ENCODE measurements at regions not wholly inside any gene's neighbourhood (a gene's known extent, or its start where the extent isn't known, plus 50 kb on each side); places are given as distances from the start of the nearest gene placed in this dataset.

DNA sequence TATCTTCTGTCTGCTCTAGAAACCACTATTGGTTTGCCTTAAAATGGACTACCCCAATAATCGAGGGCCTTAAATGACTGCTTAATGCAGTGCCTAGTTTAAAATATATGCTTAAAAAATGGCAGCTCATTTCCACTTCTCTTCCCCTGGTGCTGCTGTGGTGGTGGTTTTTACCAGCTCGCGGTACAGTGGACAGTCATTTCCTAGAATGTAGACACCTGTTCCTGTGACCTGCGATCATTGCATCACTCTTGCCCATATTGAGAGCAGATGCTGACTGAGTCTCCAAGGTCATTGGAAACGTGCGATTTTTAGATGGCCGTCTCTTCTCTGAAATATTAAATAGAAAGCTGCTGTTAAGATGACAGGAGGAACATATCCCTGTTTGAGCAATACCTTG is 164.1 kb downstream of the UTRN start:
- TF ChIP-seq, protein P1, sequence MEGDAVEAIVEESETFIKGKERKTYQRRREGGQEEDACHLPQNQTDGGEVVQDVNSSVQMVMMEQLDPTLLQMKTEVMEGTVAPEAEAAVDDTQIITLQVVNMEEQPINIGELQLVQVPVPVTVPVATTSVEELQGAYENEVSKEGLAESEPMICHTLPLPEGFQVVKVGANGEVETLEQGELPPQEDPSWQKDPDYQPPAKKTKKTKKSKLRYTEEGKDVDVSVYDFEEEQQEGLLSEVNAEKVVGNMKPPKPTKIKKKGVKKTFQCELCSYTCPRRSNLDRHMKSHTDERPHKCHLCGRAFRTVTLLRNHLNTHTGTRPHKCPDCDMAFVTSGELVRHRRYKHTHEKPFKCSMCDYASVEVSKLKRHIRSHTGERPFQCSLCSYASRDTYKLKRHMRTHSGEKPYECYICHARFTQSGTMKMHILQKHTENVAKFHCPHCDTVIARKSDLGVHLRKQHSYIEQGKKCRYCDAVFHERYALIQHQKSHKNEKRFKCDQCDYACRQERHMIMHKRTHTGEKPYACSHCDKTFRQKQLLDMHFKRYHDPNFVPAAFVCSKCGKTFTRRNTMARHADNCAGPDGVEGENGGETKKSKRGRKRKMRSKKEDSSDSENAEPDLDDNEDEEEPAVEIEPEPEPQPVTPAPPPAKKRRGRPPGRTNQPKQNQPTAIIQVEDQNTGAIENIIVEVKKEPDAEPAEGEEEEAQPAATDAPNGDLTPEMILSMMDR (IDR thresholded peaks at IDR 0.05), result no peak
- no peak for TF ChIP-seq ZFX (IDR thresholded peaks at IDR 0.05; ENCODE audit: borderline replicate concordance)

All from 22Rv1 (cell line).